OCI-LY3 (cell line): ENCODE measurements at regions not wholly inside any gene's neighbourhood (a gene's known extent, or its start where the extent isn't known, plus 50 kb on each side); places are given as distances from the start of the nearest gene placed in this dataset.

ENCODE experiments used
- H2AFZ ChIP-seq: fragments of 200-600, 300-600 bp; shearing (Covaris generic); 2 replicates; pipeline ENCODE4 v1.6.0; 2014; ENCODE audit warnings: antibody characterized with exemption, low read depth, low read length
- H3K27ac ChIP-seq: fragments of 200-600, 300-600 bp; sonication (generic); 2 replicates; pipeline ENCODE4 v1.5.1; 2014; ENCODE audit warnings: mild to moderate bottlenecking, low read length, moderate library complexity, mixed read lengths
- H3K27me3 ChIP-seq: fragments of 200-600, 300-600 bp; sonication (generic); 2 replicates; pipeline ENCODE4 v1.6.1; 2014; ENCODE audit warnings: low read depth, low read length, mixed read lengths
- H3K36me3 ChIP-seq: fragments of 200-600, 300-600 bp; sonication (generic); replicated peaks from 2 replicates; pipeline ENCODE3; 2014; ENCODE audit warnings: low read depth, low read length, mixed read lengths
- H3K4me1 ChIP-seq: fragments of 300-600, 200-600 bp; sonication (generic); 2 replicates; pipeline ENCODE4 v1.6.1; 2014; ENCODE audit warnings: low read length, mixed read lengths
- H3K4me2 ChIP-seq: fragments of 200-600, 300-600 bp; sonication (generic); 2 replicates; pipeline ENCODE4 v1.6.1; 2014; ENCODE audit warnings: low read length, mixed read lengths
- H3K4me3 ChIP-seq: fragments of 300-600, 200-600 bp; sonication (generic); 2 replicates; pipeline ENCODE4 v1.5.1; 2014; ENCODE audit warnings: antibody characterized with exemption, mild to moderate bottlenecking, low read length, moderate library complexity
- H3K79me2 ChIP-seq: fragments of 300-600, 200-600 bp; shearing (Covaris generic); 2 replicates; pipeline ENCODE4 v1.6.1; 2014; ENCODE audit warnings: mild to moderate bottlenecking, low read length, mixed read lengths
- H3K9ac ChIP-seq: fragments of 300-600, 200-600 bp; shearing (Covaris generic); 2 replicates; pipeline ENCODE4 v1.6.0; 2014; ENCODE audit warnings: mild to moderate bottlenecking, low read length, moderate library complexity
- H3K9me3 ChIP-seq: fragments of 200-600, 300-600 bp; shearing (Covaris generic); 2 replicates; pipeline ENCODE4 v1.6.1; 2014; ENCODE audit warnings: low read length, mixed read lengths; ENCODE audit not compliant: insufficient read depth
- H4K20me1 ChIP-seq: fragments of 200-600, 300-600 bp; sonication (generic); 2 replicates; pipeline ENCODE4 v1.6.1; 2016; ENCODE audit warnings: low read length, mixed read lengths; ENCODE audit not compliant: insufficient read depth
- CTCF ChIP-seq: fragments of 200-600, 300-600 bp; sonication (generic); IDR thresholded peaks from 2 replicates; pipeline ENCODE4 v1.5.1; 2014; ENCODE audit warnings: antibody characterized with exemption, low read length, low read depth
- EZH2phosphoT487 ChIP-seq: fragments of 200-600 bp; shearing (Covaris generic); IDR thresholded peaks from 2 replicates; pipeline ENCODE4 v1.6.1; 2018; ENCODE audit warnings: antibody characterized with exemption, mixed run types, low read depth

GRCh38 chr2:16408331-16409005 lies 257.2 kb downstream of the CYRIA start:
- no peak overlapping the region for H3K4me2 ChIP-seq
- no peak overlapping the region for H3K9ac ChIP-seq
- TF ChIP-seq CTCF: no peak
- TF ChIP-seq EZH2phosphoT487: no peak
- H3K4me1 ChIP-seq: no peaks in the 10 kb centered on the region
- no peak overlapping the region for H3K27ac ChIP-seq
- H3K9me3 ChIP-seq: no peaks in the 10 kb centered on the region
- no peak overlapping the region for H3K4me3 ChIP-seq
- no peaks in the 10 kb centered on the region for H4K20me1 ChIP-seq
- H3K36me3 ChIP-seq: no peaks in the 10 kb centered on the region
- H2AFZ ChIP-seq: no peak overlapping the region
- H3K27me3 ChIP-seq: peaks cover 17% of the 10 kb centered on the region
- H3K79me2 ChIP-seq: no peaks in the 10 kb centered on the region

GRCh38 chr2:16407358-16407757 lies 258.3 kb downstream of the CYRIA start:
- H3K4me2 ChIP-seq: no peak overlapping the region
- no peak overlapping the region for H2AFZ ChIP-seq
- H4K20me1 ChIP-seq: no peaks in the 10 kb centered on the region
- no peak overlapping the region for H3K27ac ChIP-seq
- no peak overlapping the region for H3K9ac ChIP-seq
- H3K27me3 ChIP-seq: peaks cover 19% of the 10 kb centered on the region
- H3K36me3 ChIP-seq: no peaks in the 10 kb centered on the region
- H3K4me3 ChIP-seq: no peak overlapping the region
- H3K79me2 ChIP-seq: no peaks in the 10 kb centered on the region
- TF ChIP-seq EZH2phosphoT487 (no peak), CTCF (no peak)
- no peaks in the 10 kb centered on the region for H3K9me3 ChIP-seq
- no peaks in the 10 kb centered on the region for H3K4me1 ChIP-seq

GRCh38 chr2:16406496-16407289 lies 258.9 kb downstream of the CYRIA start:
- Histone ChIP-seq H3K79me2 (no peaks in the 10 kb centered on the region), H4K20me1 (no peaks in the 10 kb centered on the region), H3K27me3 (peaks cover 19% of the 10 kb centered on the region), H3K4me2 (no peak overlapping the region), H3K27ac (no peak overlapping the region), H3K4me3 (no peak overlapping the region), H3K4me1 (no peaks in the 10 kb centered on the region), H3K36me3 (no peaks in the 10 kb centered on the region), H3K9ac (no peak overlapping the region), H2AFZ (no peak overlapping the region), H3K9me3 (no peaks in the 10 kb centered on the region)
- TF ChIP-seq CTCF: no peak

- Histone ChIP-seq H3K27ac (no peak overlapping the region), H3K79me2 (no peaks in the 10 kb centered on the region), H3K4me1 (no peaks in the 10 kb centered on the region), H3K27me3 (peaks cover 19% of the 10 kb centered on the region), H4K20me1 (no peaks in the 10 kb centered on the region), H3K9me3 (no peaks in the 10 kb centered on the region), H3K4me2 (no peak overlapping the region), H3K4me3 (no peak overlapping the region), H3K9ac (no peak overlapping the region), H2AFZ (no peak overlapping the region), H3K36me3 (no peaks in the 10 kb centered on the region)
- TF ChIP-seq EZH2phosphoT487: no peak
- TF ChIP-seq CTCF: no peak
Measured at GRCh38 chr2:16405551-16405950, 260.1 kb downstream of the CYRIA start.
